C4-2B (cell line): ENCODE measurements at regions not wholly inside any gene's neighbourhood (a gene's known extent, or its start where the extent isn't known, plus 50 kb on each side); places are given as distances from the start of the nearest gene placed in this dataset.

Experiments used
- CTCF ChIP-seq: fragments of 450-650 bp; conservative IDR thresholded peaks from 2 replicates; pipeline ENCODE4 v1.5.1; 2017; ENCODE audit warnings: mild to moderate bottlenecking
- ZFX ChIP-seq: fragments of 450-650 bp; IDR thresholded peaks from 2 replicates; pipeline ENCODE4 v1.6.1; 2017

DNA sequence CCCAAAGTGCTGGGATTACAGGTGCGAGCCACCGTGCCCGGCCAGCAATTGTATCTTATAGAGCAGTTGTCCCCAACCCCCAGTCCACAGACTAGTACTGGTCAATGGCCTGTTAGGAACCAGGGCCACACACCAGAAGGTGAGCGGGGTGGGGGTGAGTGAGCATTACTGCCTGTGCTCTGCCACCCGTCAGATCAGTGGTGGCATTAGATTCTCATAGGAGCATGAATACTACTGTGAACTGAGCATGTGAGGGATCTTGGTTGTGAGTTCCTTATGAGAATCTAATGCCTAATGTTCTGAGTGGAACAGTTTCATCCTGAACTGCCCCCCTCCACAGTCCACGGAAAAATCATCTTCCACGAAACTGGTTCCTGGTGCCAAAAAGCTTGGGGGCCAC lies 328.0 kb upstream of the BOD1L1 start:
- TF ChIP-seq CTCF (no peak), ZFX (no peak)
